OCI-LY1 (cell line): ENCODE measurements at regions not wholly inside any gene's neighbourhood (a gene's known extent, or its start where the extent isn't known, plus 50 kb on each side); places are given as distances from the start of the nearest gene placed in this dataset.

Source experiments
- H2AFZ ChIP-seq: fragments of 200-600 bp; sonication (generic), shearing (Covaris generic); 2 replicates; pipeline ENCODE4 v1.6.0; 2014; ENCODE audit warnings: antibody characterized with exemption, mild to moderate bottlenecking, low read length
- H3F3A ChIP-seq: fragments of 200-600 bp; sonication (generic), shearing (Covaris generic); 2 replicates; pipeline ENCODE4 v1.6.0; 2014; ENCODE audit warnings: mild to moderate bottlenecking, antibody characterized with exemption, low read length, moderate library complexity; ENCODE audit not compliant: insufficient read depth
- H3K27ac ChIP-seq: fragments of 200-600 bp; sonication (generic); 2 replicates; pipeline ENCODE4 v1.5.1; 2014; ENCODE audit warnings: low read length, mixed run types, mild to moderate bottlenecking, low read depth; ENCODE audit not compliant: poor library complexity, severe bottlenecking
- H3K27me3 ChIP-seq: fragments of 200-600 bp; sonication (generic); 2 replicates; pipeline ENCODE4 v1.6.0; 2014; ENCODE audit warnings: antibody characterized with exemption, mild to moderate bottlenecking, low read length, moderate library complexity; ENCODE audit not compliant: insufficient read depth
- H3K36me3 ChIP-seq: fragments of 200-600 bp; sonication (generic); 2 replicates; pipeline ENCODE4 v1.6.1; 2014; ENCODE audit warnings: mild to moderate bottlenecking, antibody characterized with exemption, low read length, moderate library complexity, mixed read lengths; ENCODE audit not compliant: insufficient read depth
- H3K4me1 ChIP-seq: fragments of 200-600 bp; sonication (generic); 2 replicates; pipeline ENCODE4 v1.5.1; 2014; ENCODE audit warnings: mild to moderate bottlenecking, low read length, moderate library complexity; ENCODE audit not compliant: insufficient read depth, severe bottlenecking
- H3K4me2 ChIP-seq: fragments of 200-600 bp; sonication (generic), shearing (Covaris generic); 2 replicates; pipeline ENCODE4 v1.6.1; 2014; ENCODE audit warnings: low read length
- H3K4me3 ChIP-seq: fragments of 200-600 bp; sonication (generic); 2 replicates; pipeline ENCODE4 v1.5.1; 2014; ENCODE audit warnings: low read length, low read depth, mild to moderate bottlenecking, mixed read lengths; ENCODE audit not compliant: poor library complexity, severe bottlenecking
- H3K79me2 ChIP-seq: fragments of 200-600 bp; shearing (Covaris generic); 2 replicates; pipeline ENCODE4 v1.6.1; 2016; ENCODE audit warnings: mixed run types, low read length, mixed read lengths; ENCODE audit not compliant: insufficient read depth
- H3K9ac ChIP-seq: fragments of 200-600 bp; sonication (generic), shearing (Covaris generic); 2 replicates; pipeline ENCODE4 v1.6.1; 2014; ENCODE audit warnings: mild to moderate bottlenecking, low read length, mixed read lengths
- H3K9me2 ChIP-seq: fragments of 200-600 bp; sonication (generic), shearing (Covaris generic); 2 replicates; pipeline ENCODE4 v1.6.1; 2014; ENCODE audit warnings: low read depth, mild to moderate bottlenecking, low read length, mixed read lengths
- H3K9me3 ChIP-seq: fragments of 200-600 bp; shearing (Covaris generic); 2 replicates; pipeline ENCODE4 v1.6.1; 2014; ENCODE audit warnings: low read length, mixed read lengths
- H4K20me1 ChIP-seq: fragments of 200-600 bp; sonication (generic), shearing (Covaris generic); 2 replicates; pipeline ENCODE4 v1.6.0; 2016; ENCODE audit warnings: mild to moderate bottlenecking, low read length; ENCODE audit not compliant: insufficient read depth
- EZH2 ChIP-seq: fragments of 200-600 bp; sonication (generic), shearing (Covaris generic); IDR thresholded peaks from 2 replicates; pipeline ENCODE4 v1.8.0; 2017; ENCODE audit warnings: borderline replicate concordance, mixed run types, mild to moderate bottlenecking, antibody characterized with exemption, low read length, moderate library complexity, mixed read lengths
- TF ChIP-seq, protein P1 (sequence below): fragments of 200-600 bp; sonication (generic), shearing (Covaris generic); IDR thresholded peaks from 2 replicates; pipeline ENCODE4 v1.5.1; 2017; ENCODE audit warnings: mild to moderate bottlenecking, antibody characterized with exemption, low read length, moderate library complexity, mixed read lengths

DNA sequence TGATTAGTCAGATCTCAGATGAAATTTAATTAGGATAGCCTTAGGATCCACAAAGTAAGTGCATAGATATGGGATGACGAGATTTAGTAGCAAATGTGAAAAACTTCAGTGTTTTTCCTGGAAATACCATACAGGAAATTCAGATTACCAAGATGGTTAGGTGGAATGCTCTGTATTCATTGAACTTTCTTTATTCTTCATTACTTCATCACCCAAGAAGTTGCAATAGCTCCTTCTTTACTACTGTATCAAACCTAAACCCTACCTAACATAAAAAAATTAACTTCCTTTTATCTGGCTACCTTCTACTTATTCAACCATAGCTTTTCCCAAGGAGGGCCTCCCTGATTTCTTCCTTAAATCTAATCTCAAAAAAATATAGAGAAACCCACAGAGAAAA, 100.4 kb downstream of the TTC6 start:
- Histone ChIP-seq H3K27ac (no peak overlapping the region), H3K9ac (no peak overlapping the region), H3K36me3 (no peaks in the 10 kb centered on the region), H3K4me1 (no peaks in the 10 kb centered on the region), H2AFZ (no peak overlapping the region), H3K4me3 (no peak overlapping the region), H3K9me3 (no peaks in the 10 kb centered on the region), H3F3A (no peaks in the 10 kb centered on the region), H3K79me2 (no peaks in the 10 kb centered on the region), H3K4me2 (no peak overlapping the region), H3K9me2 (no peaks in the 10 kb centered on the region), H3K27me3 (no peaks in the 10 kb centered on the region), H4K20me1 (no peaks in the 10 kb centered on the region)
- no peak for TF ChIP-seq EZH2
- TF ChIP-seq, protein P1, sequence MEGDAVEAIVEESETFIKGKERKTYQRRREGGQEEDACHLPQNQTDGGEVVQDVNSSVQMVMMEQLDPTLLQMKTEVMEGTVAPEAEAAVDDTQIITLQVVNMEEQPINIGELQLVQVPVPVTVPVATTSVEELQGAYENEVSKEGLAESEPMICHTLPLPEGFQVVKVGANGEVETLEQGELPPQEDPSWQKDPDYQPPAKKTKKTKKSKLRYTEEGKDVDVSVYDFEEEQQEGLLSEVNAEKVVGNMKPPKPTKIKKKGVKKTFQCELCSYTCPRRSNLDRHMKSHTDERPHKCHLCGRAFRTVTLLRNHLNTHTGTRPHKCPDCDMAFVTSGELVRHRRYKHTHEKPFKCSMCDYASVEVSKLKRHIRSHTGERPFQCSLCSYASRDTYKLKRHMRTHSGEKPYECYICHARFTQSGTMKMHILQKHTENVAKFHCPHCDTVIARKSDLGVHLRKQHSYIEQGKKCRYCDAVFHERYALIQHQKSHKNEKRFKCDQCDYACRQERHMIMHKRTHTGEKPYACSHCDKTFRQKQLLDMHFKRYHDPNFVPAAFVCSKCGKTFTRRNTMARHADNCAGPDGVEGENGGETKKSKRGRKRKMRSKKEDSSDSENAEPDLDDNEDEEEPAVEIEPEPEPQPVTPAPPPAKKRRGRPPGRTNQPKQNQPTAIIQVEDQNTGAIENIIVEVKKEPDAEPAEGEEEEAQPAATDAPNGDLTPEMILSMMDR, result no peak

DNA sequence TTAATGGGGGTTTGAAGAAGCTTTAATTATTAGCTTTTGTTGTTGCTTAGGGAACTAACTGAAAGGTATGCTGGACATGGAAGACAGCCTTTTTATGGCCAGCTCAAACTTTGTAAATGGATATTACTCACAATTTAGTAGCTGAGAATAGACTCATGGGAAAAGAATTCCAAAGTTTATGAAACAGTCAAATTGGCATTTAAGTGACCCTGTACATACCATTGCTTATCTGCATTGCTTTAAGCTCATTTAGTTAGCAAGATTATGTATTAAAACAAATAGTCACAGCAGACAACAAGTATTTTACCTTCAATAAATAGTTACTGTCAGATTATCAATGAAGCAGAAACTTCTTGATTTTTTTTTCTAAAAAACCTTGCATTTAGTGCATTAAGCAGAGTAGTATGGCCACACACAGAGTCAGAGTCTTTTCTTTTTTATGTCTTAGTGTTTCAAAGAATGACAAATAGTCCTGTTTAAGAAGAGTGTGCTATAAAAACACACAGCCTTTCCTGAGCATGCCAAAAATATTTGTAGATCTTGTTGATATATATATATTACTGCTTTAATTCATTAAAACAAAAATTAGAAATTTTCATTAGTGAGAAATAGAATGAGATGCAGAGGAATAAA, 102.2 kb downstream of the TTC6 start:
- H3K9me2 ChIP-seq, result no peaks in the 10 kb centered on the region
- H3K4me3 ChIP-seq, result no peak overlapping the region
- no peaks in the 10 kb centered on the region for H3K9me3 ChIP-seq
- no peaks in the 10 kb centered on the region for H3K36me3 ChIP-seq
- H3K27me3 ChIP-seq, result no peaks in the 10 kb centered on the region
- TF ChIP-seq, protein P1, result no peak
- no peak for TF ChIP-seq EZH2
- no peak overlapping the region for H3K27ac ChIP-seq
- no peak overlapping the region for H3K4me2 ChIP-seq
- H2AFZ ChIP-seq, result no peak overlapping the region
- H3K4me1 ChIP-seq, result no peaks in the 10 kb centered on the region
- H3F3A ChIP-seq, result no peaks in the 10 kb centered on the region
- no peaks in the 10 kb centered on the region for H4K20me1 ChIP-seq
- no peaks in the 10 kb centered on the region for H3K79me2 ChIP-seq
- H3K9ac ChIP-seq, result no peak overlapping the region

DNA sequence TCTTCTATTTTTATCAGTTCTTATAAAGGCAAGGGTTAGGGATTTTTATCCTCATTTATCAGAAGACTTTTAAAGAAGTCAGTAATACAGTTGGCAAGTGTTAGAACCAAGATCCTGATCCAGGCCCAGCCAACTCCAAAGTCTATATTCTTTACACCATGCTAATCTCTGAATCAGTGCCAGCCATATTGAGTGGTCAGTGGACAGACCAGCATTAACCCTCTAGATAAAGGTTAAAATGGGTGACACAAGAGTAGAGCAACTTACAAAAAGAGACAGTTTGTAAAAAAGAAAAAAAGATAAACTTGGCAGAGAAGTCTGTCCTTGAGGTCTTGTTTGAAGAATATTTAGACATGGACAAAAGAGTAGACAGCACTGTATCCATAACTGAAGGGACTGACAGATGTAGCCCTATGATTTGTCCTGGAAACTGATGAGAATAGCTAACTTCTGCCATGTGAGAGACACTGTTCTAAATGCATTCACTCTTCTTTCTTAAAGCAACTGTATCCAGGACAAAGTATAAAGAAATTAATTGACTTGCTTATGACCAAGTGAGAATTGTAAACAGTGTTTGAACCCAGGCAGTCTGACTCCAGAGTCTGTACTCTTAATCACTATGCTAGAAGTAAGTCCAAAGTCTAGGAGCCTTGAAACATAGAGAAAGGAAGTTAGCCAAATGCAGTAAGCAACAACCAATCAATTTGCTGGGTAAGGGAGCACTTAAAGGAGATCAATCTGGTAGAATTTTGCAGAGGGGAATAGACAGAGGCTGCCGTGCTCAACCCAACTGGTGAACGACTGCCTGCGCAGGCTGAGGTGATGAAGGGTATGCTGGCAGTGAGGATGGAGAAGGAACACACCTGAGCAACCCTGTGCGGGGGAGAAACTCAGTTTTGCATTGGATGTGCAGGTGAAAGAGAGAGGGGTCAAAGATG, 103.7 kb downstream of the TTC6 start:
- H3K36me3 ChIP-seq, result no peaks in the 10 kb centered on the region
- no peak overlapping the region for H2AFZ ChIP-seq
- H3F3A ChIP-seq, result no peaks in the 10 kb centered on the region
- no peak for TF ChIP-seq EZH2
- TF ChIP-seq, protein P1, result no peak
- H3K4me1 ChIP-seq, result no peaks in the 10 kb centered on the region
- H3K79me2 ChIP-seq, result no peaks in the 10 kb centered on the region
- H3K4me3 ChIP-seq, result no peak overlapping the region
- no peak overlapping the region for H3K27ac ChIP-seq
- no peak overlapping the region for H3K4me2 ChIP-seq
- H3K9ac ChIP-seq, result no peak overlapping the region
- H3K9me3 ChIP-seq, result no peaks in the 10 kb centered on the region
- no peaks in the 10 kb centered on the region for H3K9me2 ChIP-seq
- no peaks in the 10 kb centered on the region for H4K20me1 ChIP-seq
- H3K27me3 ChIP-seq, result no peaks in the 10 kb centered on the region
